Stimulated activated naive CD4-positive, alpha-beta T cell treated with Interleukin-2 at 50 U/mL for 16 hours (primary cell): ENCODE measurements at regions not wholly inside any gene's neighbourhood (a gene's known extent, or its start where the extent isn't known, plus 50 kb on each side); places are given as distances from the start of the nearest gene placed in this dataset.
"Not testable (repeated sequence)": the region's sequence is repeated elsewhere in the genome, so short reads cannot be mapped to it uniquely, and the experiment has no call there.

Source experiments
- DNase-seq: peaks from one replicate; lab custom pipeline; 2025; lab: John Stamatoyannopoulos, UW

GRCh38 chr6:137623293-137623692 lies 129.1 kb upstream of the OLIG3 start:
- DNase-seq, result no peak

GRCh38 chr6:137625100-137625661 lies 131.0 kb upstream of the OLIG3 start:
- DNase-seq, result no peak

- no peak for DNase-seq
Observed at GRCh38 chr6:137625808-137626207, 131.6 kb upstream of the OLIG3 start.

- DNase-seq, result no peak
Observed at GRCh38 chr6:137630666-137631065, 136.5 kb upstream of the OLIG3 start.

- no peak for DNase-seq
Observed at GRCh38 chr6:137631323-137631722, 137.1 kb upstream of the OLIG3 start.

- DNase-seq, result not testable (repeated sequence)
Observed at GRCh38 chr6:137634177-137634576, 140.0 kb upstream of the OLIG3 start.

- no peak for DNase-seq
Observed at GRCh38 chr6:137637121-137637520, 142.9 kb upstream of the OLIG3 start.

GRCh38 chr6:137638926-137639706 lies 144.9 kb upstream of the OLIG3 start:
- DNase-seq, result no peak

GRCh38 chr6:137640086-137640485 lies 145.9 kb upstream of the OLIG3 start:
- DNase-seq, result no peak

- DNase-seq, result peak; percentile 38
Observed at GRCh38 chr6:137641474-137642077, 147.4 kb upstream of the OLIG3 start.

- not testable (repeated sequence) for DNase-seq
Observed at GRCh38 chr6:137643210-137643609, 149.0 kb upstream of the OLIG3 start.

- DNase-seq, result not testable (repeated sequence)
Observed at GRCh38 chr6:137643644-137644043, 149.4 kb upstream of the OLIG3 start.

- DNase-seq, result no peak
Observed at GRCh38 chr6:137645850-137646249, 151.7 kb upstream of the OLIG3 start.

- no peak for DNase-seq
Observed at GRCh38 chr6:137646484-137646883, 152.3 kb upstream of the OLIG3 start.

- no peak for DNase-seq
Observed at GRCh38 chr6:137647762-137648447, 153.7 kb upstream of the OLIG3 start.

GRCh38 chr6:137650720-137651119 lies 156.5 kb upstream of the OLIG3 start:
- no peak for DNase-seq

GRCh38 chr6:137651178-137651577 lies 157.0 kb upstream of the OLIG3 start:
- DNase-seq, result no peak

- DNase-seq, result no peak
Observed at GRCh38 chr6:137651591-137652335, 157.6 kb upstream of the OLIG3 start.

- DNase-seq, result no peak
Observed at GRCh38 chr6:137652961-137653705, 158.9 kb upstream of the OLIG3 start.

GRCh38 chr6:137653706-137654059 lies 159.5 kb upstream of the OLIG3 start:
- no peak for DNase-seq

GRCh38 chr6:137654365-137654981 lies 160.3 kb upstream of the OLIG3 start:
- DNase-seq, result no peak
